ENCODE measurements at regions not wholly inside any gene's neighbourhood (a gene's known extent, or its start where the extent isn't known, plus 50 kb on each side); places are given as distances from the start of the nearest gene placed in this dataset.

DNA sequence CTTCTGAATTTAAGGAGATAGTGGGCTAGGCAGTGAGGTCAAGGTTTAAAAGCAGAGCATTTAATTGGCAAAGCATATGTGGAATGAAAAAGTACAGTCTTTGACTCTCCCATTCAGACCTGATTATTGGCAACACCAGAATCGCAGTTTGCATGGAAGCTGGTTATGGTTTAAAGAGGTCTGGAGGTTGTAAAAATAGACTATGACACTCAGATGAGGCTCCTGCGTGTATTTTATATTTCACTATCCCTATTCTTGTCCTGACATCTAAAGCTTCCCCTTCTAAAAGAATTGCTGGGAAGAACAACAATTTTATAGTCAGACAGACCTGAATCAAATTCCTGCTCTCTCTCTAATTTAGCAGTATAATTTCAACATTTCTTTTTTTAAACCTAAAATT, 302.9 kb downstream of the PCDH7 start:
- TF ChIP-seq, protein P1, sequence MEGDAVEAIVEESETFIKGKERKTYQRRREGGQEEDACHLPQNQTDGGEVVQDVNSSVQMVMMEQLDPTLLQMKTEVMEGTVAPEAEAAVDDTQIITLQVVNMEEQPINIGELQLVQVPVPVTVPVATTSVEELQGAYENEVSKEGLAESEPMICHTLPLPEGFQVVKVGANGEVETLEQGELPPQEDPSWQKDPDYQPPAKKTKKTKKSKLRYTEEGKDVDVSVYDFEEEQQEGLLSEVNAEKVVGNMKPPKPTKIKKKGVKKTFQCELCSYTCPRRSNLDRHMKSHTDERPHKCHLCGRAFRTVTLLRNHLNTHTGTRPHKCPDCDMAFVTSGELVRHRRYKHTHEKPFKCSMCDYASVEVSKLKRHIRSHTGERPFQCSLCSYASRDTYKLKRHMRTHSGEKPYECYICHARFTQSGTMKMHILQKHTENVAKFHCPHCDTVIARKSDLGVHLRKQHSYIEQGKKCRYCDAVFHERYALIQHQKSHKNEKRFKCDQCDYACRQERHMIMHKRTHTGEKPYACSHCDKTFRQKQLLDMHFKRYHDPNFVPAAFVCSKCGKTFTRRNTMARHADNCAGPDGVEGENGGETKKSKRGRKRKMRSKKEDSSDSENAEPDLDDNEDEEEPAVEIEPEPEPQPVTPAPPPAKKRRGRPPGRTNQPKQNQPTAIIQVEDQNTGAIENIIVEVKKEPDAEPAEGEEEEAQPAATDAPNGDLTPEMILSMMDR (IDR thresholded peaks at IDR 0.05): no peak
- TF ChIP-seq EZH2 (IDR thresholded peaks at IDR 0.05): no peak

All from neural progenitor cell (in vitro differentiated cells).